ENCODE measurements at regions not wholly inside any gene's neighbourhood (a gene's known extent, or its start where the extent isn't known, plus 50 kb on each side); places are given as distances from the start of the nearest gene placed in this dataset.

DNA sequence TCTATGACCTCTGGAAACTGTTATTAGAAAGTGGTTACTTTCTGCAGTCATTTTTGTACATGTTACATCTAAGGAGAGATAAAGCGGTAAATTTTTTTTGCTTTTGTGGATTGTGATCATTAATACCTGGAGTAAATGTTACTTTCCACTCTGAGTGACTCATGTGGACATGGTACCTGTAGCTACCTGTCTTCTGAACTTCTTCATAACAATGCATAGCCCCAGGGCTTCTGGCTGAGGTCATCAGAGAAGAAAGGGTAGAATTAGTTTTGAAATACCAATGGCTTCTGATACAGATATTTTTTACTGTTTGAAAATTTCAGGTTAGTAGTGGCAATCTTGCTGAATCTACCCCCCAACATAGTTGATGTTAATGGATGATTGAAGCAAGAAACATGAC lies 489.3 kb downstream of the RWDD3 start:
- no peak for DNase-seq (ENCODE audit: low read depth)
- TF ChIP-seq, protein P1, sequence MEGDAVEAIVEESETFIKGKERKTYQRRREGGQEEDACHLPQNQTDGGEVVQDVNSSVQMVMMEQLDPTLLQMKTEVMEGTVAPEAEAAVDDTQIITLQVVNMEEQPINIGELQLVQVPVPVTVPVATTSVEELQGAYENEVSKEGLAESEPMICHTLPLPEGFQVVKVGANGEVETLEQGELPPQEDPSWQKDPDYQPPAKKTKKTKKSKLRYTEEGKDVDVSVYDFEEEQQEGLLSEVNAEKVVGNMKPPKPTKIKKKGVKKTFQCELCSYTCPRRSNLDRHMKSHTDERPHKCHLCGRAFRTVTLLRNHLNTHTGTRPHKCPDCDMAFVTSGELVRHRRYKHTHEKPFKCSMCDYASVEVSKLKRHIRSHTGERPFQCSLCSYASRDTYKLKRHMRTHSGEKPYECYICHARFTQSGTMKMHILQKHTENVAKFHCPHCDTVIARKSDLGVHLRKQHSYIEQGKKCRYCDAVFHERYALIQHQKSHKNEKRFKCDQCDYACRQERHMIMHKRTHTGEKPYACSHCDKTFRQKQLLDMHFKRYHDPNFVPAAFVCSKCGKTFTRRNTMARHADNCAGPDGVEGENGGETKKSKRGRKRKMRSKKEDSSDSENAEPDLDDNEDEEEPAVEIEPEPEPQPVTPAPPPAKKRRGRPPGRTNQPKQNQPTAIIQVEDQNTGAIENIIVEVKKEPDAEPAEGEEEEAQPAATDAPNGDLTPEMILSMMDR (conservative IDR thresholded peaks at IDR 0.05; ENCODE audit: low read depth, low read length), result no peak
- H3K4me3 ChIP-seq (ENCODE audit: low read length), result no peak overlapping the region

DNA sequence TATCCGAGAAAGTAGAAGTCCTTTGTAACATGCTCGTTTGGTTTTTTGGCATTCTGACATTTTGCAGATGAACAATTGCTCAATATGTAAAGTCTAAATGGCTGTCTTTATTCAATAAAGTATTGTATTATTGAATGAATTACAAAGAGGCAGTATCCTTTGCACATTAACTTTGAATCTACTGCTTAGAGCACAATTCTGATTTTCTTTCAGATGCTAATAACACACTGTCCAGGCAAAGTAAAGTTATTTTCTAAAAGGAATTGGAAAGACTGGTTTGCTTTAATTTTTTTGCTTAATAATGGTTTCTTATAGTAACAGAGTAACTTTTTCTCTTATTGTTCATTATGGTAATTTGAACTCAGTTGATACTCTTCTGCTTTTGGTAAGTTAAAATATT lies 494.8 kb downstream of the RWDD3 start:
- DNase-seq (ENCODE audit: low read depth), result no peak
- no peak overlapping the region for H3K4me3 ChIP-seq (ENCODE audit: low read length)
- TF ChIP-seq, protein P1 (conservative IDR thresholded peaks at IDR 0.05; ENCODE audit: low read depth, low read length), result no peak

DNA sequence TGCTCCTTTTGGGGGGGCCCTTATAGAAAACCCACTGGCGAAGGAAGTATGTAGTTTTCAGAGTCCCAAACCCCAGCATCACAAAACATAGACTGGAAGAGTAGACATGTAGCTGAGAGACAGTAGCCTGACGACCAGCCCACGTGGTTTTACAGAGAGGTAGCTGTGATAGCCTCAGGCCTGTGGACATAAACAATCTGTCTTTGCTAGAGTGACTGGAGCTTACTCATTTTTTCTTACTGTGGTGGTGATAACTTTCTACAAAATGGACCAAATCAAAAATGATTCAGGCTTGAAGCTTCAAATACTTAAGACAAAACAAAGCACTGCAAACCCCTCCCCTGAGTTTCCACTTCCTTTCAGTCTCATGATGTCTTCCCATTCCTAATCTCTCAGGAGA lies 497.0 kb downstream of the RWDD3 start:
- no peak overlapping the region for H3K4me3 ChIP-seq (ENCODE audit: low read length)
- DNase-seq (ENCODE audit: low read depth), result no peak

DNA sequence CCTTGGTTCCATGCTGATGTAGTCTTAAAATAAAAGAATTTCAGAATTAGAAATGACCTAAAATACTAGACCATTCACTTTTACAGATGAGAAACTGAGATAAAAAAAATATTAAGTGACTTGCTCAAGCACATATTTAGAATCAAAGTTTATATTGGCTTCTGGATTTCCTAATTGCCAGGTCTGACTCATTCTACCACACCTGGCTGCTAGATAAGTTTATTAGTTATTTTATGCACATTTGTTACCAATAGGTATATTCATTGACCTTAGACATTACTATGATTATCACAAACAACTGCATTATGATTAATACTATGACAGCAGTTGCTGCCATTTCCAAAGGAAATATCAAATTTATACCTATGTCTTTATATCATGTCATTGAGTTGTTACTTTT lies 497.5 kb downstream of the RWDD3 start:
- no peak overlapping the region for H3K4me3 ChIP-seq (ENCODE audit: low read length)
- TF ChIP-seq, protein P1 (conservative IDR thresholded peaks at IDR 0.05; ENCODE audit: low read depth, low read length), result no peak
- DNase-seq (ENCODE audit: low read depth), result no peak

More for the DNA sequence above, 497.0 kb downstream of the RWDD3 start:
- TF ChIP-seq, protein P1 (conservative IDR thresholded peaks at IDR 0.05; ENCODE audit: low read depth, low read length), result no peak

DNA sequence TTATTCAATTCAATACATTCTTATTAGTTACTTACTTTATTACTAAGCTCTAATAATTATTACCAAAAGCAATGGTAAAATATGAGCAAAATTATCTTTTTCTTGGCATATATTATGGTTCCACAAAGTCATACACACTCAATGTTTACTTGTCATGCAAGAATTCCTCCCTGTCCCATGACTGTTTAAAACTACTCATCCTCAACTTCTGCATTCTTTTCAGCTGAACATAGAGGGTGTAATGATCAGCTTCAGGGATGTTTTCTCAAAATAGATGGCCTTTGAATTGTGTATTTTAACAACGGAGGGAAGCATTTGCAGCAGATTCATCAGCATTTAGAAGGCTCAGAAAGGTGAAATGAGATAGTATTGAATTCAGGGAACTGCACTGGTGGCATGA lies 499.0 kb downstream of the RWDD3 start:
- DNase-seq (ENCODE audit: low read depth), result no peak
- TF ChIP-seq, protein P1 (conservative IDR thresholded peaks at IDR 0.05; ENCODE audit: low read depth, low read length), result no peak

DNA sequence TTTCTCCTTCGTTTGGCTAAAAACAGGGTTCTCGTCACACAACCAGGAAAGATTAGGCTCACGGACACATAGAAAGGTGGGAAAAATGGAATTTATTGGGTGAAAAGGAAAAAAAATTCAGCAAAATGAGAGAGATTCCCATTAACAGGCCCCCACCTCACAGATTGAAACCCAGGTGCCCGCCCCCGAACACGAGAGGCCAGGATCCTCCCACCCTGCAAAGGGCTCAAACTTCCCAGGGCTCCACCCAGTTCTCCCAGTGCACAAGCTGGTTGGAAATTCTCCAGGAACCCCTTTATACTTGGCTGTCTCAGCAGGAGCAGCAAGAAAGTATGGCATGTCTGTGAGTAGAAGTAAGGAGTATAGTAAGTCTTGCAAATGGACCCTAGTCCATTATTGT lies 499.7 kb downstream of the RWDD3 start:
- no peak for DNase-seq (ENCODE audit: low read depth)
- TF ChIP-seq, protein P1 (conservative IDR thresholded peaks at IDR 0.05; ENCODE audit: low read depth, low read length), result no peak
- H3K4me3 ChIP-seq (ENCODE audit: low read length), result no peak overlapping the region

More for the DNA sequence above, 499.0 kb downstream of the RWDD3 start:
- no peak overlapping the region for H3K4me3 ChIP-seq (ENCODE audit: low read length)

DNA sequence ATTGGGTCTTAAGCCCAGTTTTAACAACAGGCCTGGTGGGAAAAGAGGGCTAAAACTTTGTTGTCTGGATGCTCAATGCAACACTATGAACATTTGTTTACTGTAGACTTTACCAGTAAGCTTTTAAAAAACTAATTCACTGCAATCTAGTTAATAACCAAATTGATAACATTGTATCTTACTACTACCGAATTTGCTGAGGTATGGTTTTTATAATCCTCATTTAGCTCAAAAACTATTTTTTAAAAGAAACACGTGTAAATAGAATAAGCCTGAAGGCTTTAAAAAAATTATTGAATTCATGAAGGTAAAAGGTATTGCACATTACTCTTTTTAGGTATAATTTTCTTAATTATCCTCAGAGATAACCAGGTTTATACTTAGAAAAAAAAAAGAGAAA lies 500.6 kb downstream of the RWDD3 start:
- H3K4me3 ChIP-seq (ENCODE audit: low read length), result no peak overlapping the region
- DNase-seq (ENCODE audit: low read depth), result no peak
- TF ChIP-seq, protein P1 (conservative IDR thresholded peaks at IDR 0.05; ENCODE audit: low read depth, low read length), result no peak
